Parathyroid adenoma (tissue), 2 donors: ENCODE measurements at regions not wholly inside any gene's neighbourhood (a gene's known extent, or its start where the extent isn't known, plus 50 kb on each side); places are given as distances from the start of the nearest gene placed in this dataset.
"Not testable (repeated sequence)": the region's sequence is repeated elsewhere in the genome, so short reads cannot be mapped to it uniquely, and the experiment has no call there.

Experiments used
- H2AFZ ChIP-seq: fragments of 300-600 bp; sonication (generic); one replicate; pipeline ENCODE4 v1.7.0; 2017; ENCODE audit warnings: antibody characterized with exemption, mild to moderate bottlenecking
- H3K27ac ChIP-seq: fragments of 300-600 bp; sonication (generic); one replicate; pipeline ENCODE4 v1.7.0; 2017
- H3K27me3 ChIP-seq: fragments of 300-600 bp; sonication (generic); one replicate; pipeline ENCODE4 v1.7.0; 2017; ENCODE audit warnings: low read length; ENCODE audit not compliant: control insufficient read depth, insufficient read depth
- H3K36me3 ChIP-seq: fragments of 300-600 bp; sonication (generic); one replicate; pipeline ENCODE4 v1.7.0; 2017; ENCODE audit warnings: low read length; ENCODE audit not compliant: control insufficient read depth, insufficient read depth
- H3K4me1 ChIP-seq: fragments of 300-600 bp; sonication (generic); one replicate; pipeline ENCODE4 v1.7.0; 2017; ENCODE audit warnings: control low read depth
- H3K4me2 ChIP-seq: fragments of 300-600 bp; sonication (generic); one replicate; pipeline ENCODE4 v1.7.0; 2017; ENCODE audit warnings: low read length
- H3K4me3 ChIP-seq: fragments of 300-600 bp; sonication (generic); one replicate; pipeline ENCODE4 v1.7.0; 2017; ENCODE audit warnings: low read depth, low read length
- H3K79me2 ChIP-seq: fragments of 300-600 bp; sonication (generic); one replicate; pipeline ENCODE4 v1.7.0; 2017; ENCODE audit warnings: control low read depth
- H3K9ac ChIP-seq: fragments of 300-600 bp; sonication (generic); one replicate; pipeline ENCODE4 v1.7.0; 2017; ENCODE audit warnings: mild to moderate bottlenecking
- H3K9me3 ChIP-seq: fragments of 300-600 bp; sonication (generic); one replicate; pipeline ENCODE4 v1.7.0; 2017; ENCODE audit warnings: low read length; ENCODE audit not compliant: control insufficient read depth
- CTCF ChIP-seq: fragments of 300-600 bp; sonication (generic); IDR thresholded peaks from one replicate; pipeline ENCODE4 v1.7.0; 2017; ENCODE audit warnings: antibody characterized with exemption, mild to moderate bottlenecking
- donor health status: primary hyperparathyroidism.

GRCh38 chr12:9405886-9406563 lies 197.8 kb upstream of the PZP start:
- Histone ChIP-seq H3K36me3 (no peaks in the 10 kb centered on the region), H3K4me3 (no peak overlapping the region), H2AFZ (no peak overlapping the region), H3K79me2 (no peaks in the 10 kb centered on the region), H3K4me1 (no peaks in the 10 kb centered on the region), H3K4me2 (no peak overlapping the region), H3K9me3 (no peaks in the 10 kb centered on the region), H3K27ac (no peak overlapping the region), H3K27me3 (no peaks in the 10 kb centered on the region), H3K9ac (no peak overlapping the region)
- no peak for TF ChIP-seq CTCF

- no peak for TF ChIP-seq CTCF
- H3K27ac ChIP-seq, result no peak overlapping the region
- no peaks in the 10 kb centered on the region for H3K4me1 ChIP-seq
- H3K27me3 ChIP-seq, result no peaks in the 10 kb centered on the region
- no peak overlapping the region for H3K9ac ChIP-seq
- H3K4me3 ChIP-seq, result no peak overlapping the region
- H2AFZ ChIP-seq, result no peak overlapping the region
- no peaks in the 10 kb centered on the region for H3K36me3 ChIP-seq
- H3K4me2 ChIP-seq, result no peak overlapping the region
- no peaks in the 10 kb centered on the region for H3K9me3 ChIP-seq
- no peaks in the 10 kb centered on the region for H3K79me2 ChIP-seq
Measured at GRCh38 chr12:9404469-9405260, 196.5 kb upstream of the PZP start.

- Histone ChIP-seq H3K4me3 (no peak overlapping the region), H3K36me3 (no peaks in the 10 kb centered on the region), H3K4me2 (no peak overlapping the region), H3K79me2 (no peaks in the 10 kb centered on the region), H3K9me3 (no peaks in the 10 kb centered on the region), H3K4me1 (no peaks in the 10 kb centered on the region), H3K27me3 (no peaks in the 10 kb centered on the region), H3K9ac (no peak overlapping the region), H3K27ac (no peak overlapping the region), H2AFZ (no peak overlapping the region)
- no peak for TF ChIP-seq CTCF
Measured at GRCh38 chr12:9404031-9404430, 195.8 kb upstream of the PZP start.

- H3K27me3 ChIP-seq, H3K36me3 ChIP-seq, H3K79me2 ChIP-seq, H3K27ac ChIP-seq, H3K9me3 ChIP-seq, H2AFZ ChIP-seq, H3K4me3 ChIP-seq, H3K4me2 ChIP-seq, H3K4me1 ChIP-seq, H3K9ac ChIP-seq: not testable (repeated sequence)
Measured at GRCh38 chr12:9402432-9403040, 194.3 kb upstream of the PZP start.

GRCh38 chr12:9396367-9396766 lies 188.2 kb upstream of the PZP start:
- H3K27me3 ChIP-seq, H3K27ac ChIP-seq, H3K36me3 ChIP-seq, H3K4me1 ChIP-seq, H3K9me3 ChIP-seq, H3K9ac ChIP-seq, H3K4me2 ChIP-seq, H3K79me2 ChIP-seq, H2AFZ ChIP-seq, H3K4me3 ChIP-seq: not testable (repeated sequence)

GRCh38 chr12:9395220-9395619 lies 187.0 kb upstream of the PZP start:
- not testable (repeated sequence) for H3K4me1 ChIP-seq, H2AFZ ChIP-seq, H3K4me3 ChIP-seq, H3K4me2 ChIP-seq, H3K27ac ChIP-seq, H3K9ac ChIP-seq, H3K9me3 ChIP-seq, H3K36me3 ChIP-seq, H3K79me2 ChIP-seq, H3K27me3 ChIP-seq
